HG03066 (cell line): ENCODE measurements at regions not wholly inside any gene's neighbourhood (a gene's known extent, or its start where the extent isn't known, plus 50 kb on each side); places are given as distances from the start of the nearest gene placed in this dataset.

ENCODE experiments used
- ATAC-seq: cut with Tn5 transposase; IDR thresholded peaks from one replicate; pipeline ENCODE4 v1.9.1; 2021; ENCODE audit warnings: low read depth; ENCODE audit not compliant: unreplicated experiment

DNA sequence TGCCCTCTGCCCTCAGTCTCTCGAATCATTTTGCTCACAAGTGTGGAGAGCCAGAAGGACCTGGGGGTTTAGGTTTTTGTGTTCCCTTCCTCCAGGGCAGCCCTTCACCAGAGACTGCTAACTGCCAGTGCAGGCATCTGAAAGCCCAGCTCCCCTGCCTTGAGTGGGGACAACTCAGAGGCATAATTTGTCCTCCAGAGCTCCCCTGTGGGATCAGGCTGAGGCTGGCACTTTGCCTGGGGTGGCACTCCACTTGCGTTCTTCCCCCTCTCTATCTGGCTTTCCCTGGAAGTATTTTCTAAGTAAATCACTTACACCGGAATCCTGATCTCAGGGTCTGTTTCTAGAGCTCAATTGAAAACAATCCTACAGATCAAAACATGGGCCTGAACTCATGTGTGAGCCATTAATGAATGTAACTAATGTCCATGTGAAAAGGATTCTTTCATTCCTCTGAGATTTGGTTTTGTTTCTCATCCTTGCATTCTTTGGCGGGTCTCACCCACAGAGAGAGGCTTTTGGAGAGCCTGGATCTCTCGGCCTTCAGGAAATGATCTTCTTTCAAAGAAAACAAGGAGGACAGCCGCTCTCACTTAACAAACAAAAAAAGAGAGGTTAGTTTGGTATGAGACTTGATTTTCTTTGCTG lies 125.7 kb upstream of the RIPOR2 start:
- no peak for ATAC-seq

DNA sequence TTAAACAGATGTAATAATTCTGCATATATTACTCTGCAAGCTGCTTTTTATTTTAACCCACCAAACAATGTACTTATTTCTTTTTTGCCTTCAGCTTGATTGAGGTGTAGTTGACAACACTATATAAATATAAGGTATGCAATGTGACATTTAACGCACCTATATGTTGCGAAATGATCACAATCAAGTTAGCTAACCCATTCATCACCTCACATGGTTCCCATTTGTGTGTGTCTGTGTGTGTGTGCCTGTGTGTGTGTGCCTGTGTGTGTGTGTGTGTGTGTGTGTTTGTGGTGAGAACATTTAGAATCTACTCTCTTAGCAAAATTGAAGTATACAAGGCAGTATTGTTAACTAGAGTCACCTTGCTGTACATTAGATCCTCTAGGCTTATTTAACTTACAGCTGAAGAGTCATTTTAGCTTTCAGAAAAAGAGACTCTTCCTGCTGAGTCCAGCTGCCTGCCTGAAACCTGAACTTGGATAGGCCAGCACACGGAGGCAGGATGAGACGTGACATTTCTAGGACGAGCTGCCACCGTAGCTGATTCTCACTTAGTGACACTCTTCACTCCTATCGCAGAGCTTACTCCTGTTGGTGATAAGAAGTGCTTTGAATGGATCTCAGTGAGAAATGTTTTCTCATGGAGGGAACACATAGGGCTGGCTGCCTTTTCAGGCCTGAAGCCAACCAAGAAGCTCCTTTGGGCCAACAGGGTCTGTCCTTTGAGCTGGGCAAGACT lies 126.5 kb upstream of the RIPOR2 start:
- no peak for ATAC-seq

DNA sequence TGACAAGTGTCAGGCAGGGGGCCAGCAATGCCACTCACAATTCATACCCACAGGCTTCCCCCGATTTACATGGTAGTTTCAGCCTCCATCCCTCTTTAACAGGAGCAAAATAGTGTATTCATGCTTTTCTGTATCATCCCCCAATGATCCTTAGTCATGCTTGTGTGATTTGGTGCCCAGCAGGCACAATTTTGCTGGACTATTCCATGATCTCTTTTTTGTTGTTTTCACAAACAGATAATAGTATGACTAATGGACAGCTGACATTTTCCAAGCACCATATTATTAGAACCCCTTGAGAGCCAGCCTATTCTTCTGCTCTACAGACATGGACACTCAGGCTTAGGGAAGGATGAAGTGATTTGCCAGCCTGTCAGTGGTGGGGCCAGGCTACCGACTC lies 128.2 kb upstream of the RIPOR2 start:
- ATAC-seq = no peak

DNA sequence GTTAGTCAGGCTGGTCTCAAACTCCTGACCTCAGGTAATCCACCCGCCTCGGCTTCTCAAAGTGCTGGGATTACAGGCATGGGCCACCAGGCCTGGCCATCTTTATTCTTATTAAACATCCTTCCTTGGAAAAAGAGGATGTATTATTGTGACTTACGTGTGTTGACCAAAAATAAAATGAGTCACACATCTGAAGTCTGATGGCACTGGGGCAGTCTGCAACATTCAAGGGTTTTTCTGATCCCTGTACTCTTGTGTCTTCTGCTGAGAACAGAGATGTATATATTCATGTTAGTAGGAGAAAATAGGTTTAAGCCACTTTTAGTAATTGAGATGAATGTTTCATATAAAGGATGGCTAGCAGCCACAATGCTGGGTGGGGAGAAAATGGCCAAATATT lies 129.9 kb upstream of the RIPOR2 start:
- ATAC-seq = no peak

DNA sequence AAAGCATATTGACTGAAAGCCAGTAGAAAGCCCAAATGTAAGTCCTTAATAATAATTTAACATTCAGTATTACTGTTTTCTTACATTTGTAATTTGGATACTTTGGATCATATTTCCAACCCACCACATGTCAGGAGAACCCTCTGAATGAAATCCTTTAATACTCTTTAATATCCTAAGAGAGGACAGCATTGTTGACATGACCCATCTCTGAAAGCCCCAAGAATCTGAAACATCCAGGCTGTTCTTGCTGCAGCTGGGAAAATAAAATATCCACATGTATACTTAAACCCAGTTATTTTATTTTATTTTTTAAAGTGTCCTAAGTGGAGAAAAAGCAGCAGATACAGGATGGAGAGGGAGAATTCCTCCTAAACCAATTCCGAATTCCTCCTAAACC lies 130.8 kb upstream of the RIPOR2 start:
- ATAC-seq = no peak

DNA sequence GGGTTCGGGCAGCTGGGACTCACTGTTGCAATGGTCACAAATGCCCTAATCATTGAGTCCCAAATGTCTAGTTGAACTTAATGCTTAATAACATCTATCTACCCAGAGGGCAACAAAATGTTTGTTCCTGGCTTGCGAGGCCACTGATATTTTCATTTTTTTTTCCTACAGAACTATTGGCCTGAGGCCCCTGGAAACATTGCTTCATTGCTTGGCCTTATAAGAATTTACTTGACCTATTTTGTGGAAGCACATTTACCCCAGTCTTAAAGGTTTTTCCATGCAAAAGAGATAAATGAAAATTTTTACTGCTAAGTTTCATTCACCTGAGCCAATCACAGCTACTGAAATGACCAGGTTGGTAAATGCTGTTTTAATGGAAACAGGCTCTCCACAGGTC lies 133.1 kb upstream of the RIPOR2 start:
- ATAC-seq = no peak

DNA sequence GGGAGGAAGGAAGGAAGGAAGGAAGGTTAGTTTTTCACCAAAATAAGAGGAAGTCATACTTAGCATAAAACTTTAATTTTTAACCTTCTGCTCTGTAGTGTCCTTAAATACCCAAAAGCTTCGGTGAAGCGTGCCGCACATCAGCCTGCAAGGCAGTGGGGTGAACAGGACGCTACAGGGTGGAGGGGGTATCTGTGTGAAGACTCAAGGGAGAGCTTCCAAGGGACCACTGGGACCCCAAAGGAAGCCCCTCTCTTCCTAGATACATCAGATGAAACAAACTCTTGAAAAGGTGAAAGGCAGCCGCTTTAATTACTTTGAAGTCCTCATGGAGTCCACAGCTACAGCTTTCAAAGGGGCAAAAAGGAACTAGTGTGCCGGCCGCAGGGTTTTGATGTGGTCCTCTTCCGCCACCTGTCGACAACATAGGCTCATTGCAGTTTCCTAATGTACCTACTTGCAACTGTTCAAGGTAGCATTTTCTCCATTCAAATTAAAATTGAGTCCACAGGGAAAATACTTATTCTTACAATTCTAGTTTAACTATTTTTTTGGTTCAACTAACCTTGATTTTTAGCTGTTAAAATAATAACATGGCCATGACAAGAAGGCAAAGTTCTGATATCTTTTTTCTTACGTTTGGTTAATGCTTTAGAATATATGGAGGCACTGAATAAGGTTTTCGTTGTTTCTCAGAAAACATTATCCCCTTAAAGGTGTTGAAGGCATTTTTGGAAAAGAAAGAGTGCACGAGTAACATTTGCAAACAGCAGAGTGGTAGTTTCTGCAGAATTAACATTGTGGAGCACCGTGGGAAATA lies 135.0 kb upstream of the RIPOR2 start:
- peak; percentile 89 for ATAC-seq

DNA sequence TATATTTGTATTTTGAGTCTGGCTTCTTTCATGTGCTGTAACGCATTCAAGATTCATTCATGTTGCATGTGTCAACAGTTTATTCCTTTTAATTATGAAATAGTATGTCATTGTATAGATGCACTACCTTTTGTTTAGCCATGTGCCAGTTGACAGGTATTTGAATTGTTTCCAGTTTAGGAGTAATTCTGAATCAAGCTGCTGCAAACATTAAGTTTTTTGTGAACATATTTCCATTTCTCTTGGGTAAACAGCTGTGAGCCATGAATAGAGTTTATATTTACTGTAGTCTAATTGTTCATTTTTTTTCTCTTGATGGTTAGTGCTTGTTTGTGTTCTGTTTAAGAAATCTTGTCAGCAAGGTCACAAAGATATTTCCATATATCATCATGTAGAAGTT lies 142.4 kb upstream of the RIPOR2 start:
- ATAC-seq = no peak

DNA sequence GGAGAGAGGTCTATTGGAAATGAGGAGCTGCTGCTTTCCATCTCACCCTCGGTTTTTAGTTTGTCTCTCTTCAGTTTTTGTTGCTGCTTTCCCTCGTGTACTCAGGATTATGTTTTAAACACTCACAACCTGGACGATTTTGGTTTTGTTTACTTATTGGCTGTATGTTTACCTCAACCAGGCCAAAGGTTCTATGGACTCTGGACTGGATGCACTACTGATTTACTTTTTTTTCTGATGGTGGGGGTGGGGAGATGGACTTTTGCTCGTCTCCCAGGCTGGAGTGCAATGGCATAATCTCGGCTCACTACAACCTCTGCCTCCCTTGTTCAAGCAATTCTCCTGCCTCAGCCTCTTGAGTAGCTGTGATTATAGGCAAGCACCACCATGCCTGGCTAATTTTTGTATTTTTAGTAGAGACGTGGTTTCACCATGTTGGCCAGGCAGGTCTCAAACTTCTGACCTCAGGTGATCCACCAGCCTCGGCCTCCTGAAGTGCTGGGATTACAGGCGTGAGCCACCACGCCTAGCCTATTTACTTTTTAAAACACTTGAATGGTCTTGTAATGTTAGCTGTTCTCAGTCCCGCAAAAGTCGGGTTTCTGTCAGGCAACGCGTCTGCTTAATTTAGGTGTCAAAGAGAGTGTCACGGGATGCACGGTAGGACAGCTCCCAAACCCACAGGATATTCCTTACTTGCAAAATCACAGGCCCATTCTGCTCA lies 148.2 kb upstream of the RIPOR2 start:
- ATAC-seq = no peak

DNA sequence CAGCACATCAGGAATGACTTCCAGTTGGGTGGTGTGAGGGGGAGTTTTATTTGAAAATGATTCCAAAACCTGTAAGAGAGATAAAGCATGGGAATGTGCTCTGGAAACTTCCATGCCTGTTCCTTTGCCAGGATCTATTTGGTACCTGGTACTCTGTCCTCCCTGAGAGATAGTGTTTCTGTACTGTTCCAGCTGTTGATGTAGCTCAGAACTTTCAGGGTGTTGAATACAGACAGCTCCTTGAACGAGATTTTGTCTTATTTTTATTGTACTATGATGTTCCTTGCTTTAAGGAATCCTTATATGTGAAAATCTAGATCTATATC lies 148.7 kb upstream of the RIPOR2 start:
- no peak for ATAC-seq

DNA sequence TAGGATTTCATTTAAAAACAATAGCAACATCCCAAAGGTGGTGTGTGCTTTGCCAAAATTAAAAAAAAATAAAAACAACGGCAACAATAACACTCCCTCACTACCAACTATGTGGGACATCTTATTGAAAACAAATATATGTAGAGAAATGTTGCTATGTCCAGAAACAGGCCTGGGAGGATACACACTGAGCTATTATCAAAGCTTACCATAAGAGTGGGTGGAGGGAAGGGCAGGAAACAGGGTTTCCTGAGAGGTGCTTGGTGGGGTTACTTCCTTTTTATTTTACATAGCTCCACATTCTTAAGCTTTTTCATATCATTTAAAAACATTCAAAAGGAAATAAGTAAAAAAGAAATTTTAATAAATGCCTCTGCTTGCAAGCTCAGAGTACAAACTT lies 150.0 kb upstream of the RIPOR2 start:
- no peak for ATAC-seq

DNA sequence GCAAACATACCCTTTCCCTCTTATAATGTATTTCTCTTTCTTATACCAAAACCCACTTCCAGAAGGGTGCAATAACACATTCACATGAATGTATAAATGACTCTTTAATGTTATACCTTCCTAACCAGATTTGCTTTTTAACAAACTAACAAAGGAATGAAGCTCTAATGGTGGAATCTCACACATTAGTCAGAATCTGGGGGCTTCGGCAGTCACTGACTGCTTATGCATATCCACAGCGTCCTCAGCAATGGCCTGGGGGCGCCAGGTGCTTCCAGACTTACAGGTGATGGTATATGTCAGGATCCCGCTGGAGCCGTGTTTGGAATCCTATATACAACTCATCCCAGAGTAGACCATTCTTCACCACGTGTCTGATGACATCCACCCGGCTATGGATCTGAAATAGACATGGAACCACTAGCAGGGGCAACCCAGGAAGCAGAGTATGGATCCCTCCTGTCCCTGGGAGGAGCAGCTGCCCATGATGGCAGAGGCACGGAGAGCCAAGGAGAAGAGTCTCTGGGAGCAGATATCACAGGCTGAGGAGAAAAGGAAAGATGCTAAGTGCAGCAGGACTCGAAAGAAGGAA lies 150.8 kb upstream of the RIPOR2 start:
- ATAC-seq = no peak

DNA sequence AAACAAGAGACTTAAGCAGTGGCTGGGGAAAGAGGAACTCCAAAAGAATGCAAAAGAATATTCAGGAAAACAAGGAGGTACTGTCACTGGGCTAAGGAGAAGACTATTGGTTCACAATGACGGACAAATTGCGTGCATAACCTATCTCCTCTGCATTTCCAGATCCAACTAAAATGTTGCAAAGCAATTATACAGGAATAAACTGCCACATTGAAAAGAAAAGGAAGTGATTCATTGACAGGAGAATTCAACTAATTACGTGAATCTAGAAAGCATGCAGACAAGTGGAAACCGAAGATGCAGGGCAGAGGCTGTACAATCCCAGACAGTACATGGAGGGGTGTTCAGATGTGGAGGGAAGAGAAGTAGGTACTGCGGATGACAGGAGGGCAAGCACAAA lies 152.8 kb upstream of the RIPOR2 start:
- no peak for ATAC-seq

DNA sequence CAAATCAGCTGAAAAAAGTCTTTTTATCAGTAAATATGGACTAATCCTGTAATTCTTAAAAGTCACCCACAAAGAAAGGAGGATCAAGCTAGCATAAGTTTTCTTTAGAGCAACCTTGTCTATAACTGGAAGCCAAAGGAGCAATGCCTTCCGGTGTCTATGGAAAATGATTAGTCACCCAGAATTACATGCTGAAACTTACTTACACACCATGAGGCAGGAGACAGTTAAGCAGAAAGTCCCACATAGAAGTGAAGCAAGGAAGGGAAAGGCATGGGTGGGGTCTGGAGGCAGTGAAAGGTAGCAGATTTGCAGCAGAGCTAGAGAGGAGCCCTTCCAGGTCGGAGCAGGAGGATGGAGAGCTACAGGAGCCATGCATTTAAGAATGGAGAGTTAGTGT lies 153.7 kb upstream of the RIPOR2 start:
- ATAC-seq = no peak

DNA sequence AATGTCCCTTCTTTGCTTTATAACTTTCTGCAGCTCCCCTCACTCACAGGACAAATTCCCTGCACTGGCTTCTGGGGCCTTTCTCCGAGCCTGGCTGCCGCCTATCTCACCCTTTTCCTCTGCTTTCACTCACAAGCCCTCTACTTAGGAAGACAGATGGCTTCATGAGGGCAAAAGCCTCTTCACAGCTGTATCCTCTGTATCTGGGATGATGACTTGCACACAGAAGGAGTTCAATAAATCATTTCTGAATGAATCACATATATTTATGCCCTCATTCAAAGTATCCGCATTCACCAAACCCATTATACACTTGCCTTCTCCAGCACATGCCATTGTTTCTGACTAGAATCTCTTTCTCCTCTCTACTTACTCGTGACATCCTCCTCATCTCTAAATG lies 159.0 kb upstream of the RIPOR2 start:
- no peak for ATAC-seq

DNA sequence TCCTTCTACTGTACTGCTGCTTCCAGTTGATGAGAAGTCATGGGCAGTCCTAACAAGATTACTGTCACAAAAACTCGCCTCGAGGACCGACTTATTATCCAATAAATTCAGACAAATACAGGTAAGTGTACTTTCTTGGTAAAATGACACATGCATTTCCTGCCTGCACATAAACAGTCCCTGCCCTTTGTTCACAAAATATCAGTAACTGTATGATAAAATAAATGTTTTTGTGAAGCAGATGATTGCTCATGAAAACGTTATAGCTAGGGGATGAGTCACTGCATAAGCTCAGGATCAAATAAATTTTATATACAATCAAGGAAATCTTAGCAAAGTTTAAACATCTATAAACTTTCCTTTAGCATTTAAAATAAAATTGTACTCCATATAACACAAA lies 164.5 kb upstream of the RIPOR2 start:
- ATAC-seq = no peak

DNA sequence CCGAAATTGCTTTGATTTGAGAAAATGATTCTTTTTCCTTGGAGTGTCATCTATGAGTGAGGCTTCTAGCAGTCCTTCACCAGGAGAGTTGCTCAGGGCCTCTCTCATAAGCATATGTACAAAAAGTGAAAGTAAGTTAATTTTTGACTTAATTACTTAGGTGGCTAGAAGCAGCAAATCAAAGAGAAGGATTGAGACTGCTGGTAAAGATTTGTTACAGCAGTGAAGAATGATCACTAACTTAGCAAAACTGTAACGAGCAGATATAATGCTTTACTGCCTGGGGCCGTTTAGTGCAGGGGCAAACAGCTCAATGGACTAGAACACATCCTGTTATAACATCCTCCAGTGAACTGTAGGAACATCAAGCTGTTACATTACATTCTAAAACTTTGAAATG lies 167.8 kb upstream of the RIPOR2 start:
- no peak for ATAC-seq

DNA sequence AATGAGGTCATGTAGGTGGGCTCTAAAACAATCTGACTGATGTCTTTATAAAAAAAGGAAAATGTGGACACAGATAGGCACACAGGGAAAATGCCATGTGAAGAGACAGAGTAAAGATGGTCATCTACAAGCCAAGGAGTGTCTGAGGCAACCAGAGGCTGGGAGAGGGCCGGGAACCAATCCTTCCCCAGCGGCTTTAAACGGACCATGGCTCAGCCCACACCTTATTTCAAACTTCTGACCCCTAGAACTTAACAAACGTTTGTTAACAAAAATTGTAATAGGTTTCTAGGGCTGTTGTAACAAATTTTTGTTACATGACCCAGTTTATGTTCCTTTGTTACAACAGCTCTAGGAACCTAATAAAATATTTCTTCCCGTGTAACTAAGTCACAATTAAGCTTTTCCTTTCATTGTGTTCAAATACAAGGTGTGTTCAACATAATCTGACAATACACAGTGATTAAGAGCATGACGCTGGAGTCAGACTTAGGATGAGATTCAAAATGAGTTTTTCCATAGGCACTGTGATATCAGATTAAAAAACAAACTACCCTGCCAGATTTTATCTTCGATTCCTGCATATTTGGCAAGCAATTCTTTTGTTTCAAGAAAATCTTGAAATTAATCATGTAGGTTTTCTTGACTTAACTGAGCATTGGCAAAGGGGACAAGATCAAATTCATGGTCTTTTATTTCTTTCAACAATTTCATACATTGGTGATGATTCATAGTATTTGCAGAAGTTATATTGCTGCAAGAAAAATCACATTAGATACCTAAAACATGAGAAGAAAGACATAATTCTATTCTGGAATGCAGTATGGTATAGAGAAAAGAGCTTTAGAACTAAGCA lies 169.5 kb upstream of the RIPOR2 start:
- ATAC-seq = no peak

DNA sequence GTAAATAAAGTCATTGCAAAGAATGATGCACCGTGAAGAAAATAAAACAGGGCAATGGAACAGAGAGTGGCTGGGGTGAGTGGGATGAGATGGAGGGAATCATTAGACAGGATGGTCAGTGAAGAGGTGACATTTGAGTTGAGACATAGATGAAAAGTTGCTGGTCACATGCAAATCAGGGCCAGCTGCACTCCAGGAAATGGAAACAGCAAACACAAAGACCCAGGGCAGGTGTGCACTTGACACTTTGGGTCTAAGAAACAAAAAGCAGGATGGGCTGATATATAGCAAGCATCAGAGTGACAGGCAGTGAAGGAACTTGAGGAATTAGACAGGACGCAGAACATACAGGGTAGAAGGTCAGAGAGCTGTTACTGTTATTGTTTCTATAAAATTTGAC lies 171.5 kb upstream of the RIPOR2 start:
- peak; percentile 70 for ATAC-seq

DNA sequence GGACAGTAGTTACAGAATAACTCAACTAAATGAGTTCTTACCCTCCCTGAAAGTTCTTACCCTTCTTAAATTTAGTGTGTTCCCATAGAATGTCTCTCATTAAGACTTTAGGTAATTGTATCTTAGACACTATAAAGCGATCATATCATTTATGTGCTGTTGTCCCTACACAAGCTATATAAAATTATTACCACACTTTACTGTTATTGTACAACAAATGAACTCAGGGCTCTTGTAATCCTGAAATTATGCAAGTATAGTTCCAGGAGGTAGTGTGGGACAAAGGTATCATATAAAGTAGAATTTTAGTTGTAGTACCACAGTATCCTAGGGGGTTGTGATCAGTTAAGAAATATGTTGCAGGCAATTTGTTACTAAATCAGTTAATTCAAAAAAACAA lies 167.4 kb upstream of the CARMIL1 start:
- ATAC-seq = no peak
